HepG2 (cell line): ENCODE measurements at regions not wholly inside any gene's neighbourhood (a gene's known extent, or its start where the extent isn't known, plus 50 kb on each side); places are given as distances from the start of the nearest gene placed in this dataset.
A peak's percentile ranks its signal among the peaks of the same experiment; 100 is the strongest.

ENCODE experiments used
- ATAC-seq: fragments of 200-7000 bp; cut with Tn5 transposase; 3 replicates; pipeline ENCODE4 v1.9.1; 2020; ENCODE audit warnings: mild to moderate bottlenecking, moderate library complexity
- BruUV-seq: library from RNA; stranded (reverse); fragments of 400-500 nt; replicated peaks from 2 replicates; lab custom pipeline; 2021; lab: Mats Ljungman, UMichigan
- CTCF ChIA-PET: fragments of 300-600 bp; formaldehyde crosslinking; extraction: SDS; loops from one replicate; lab custom pipeline; 2021; ENCODE audit warnings: low total read pairs, inconsistent platforms, low intra/inter-chr PET ratio; lab: Yijun Ruan, JAX
- POLR2A ChIA-PET: fragments of 350-600 bp; sonication (Branson Sonifier 250); formaldehyde crosslinking; loops from one replicate; lab custom pipeline; 2020; ENCODE audit warnings: antibody characterized with exemption, inconsistent platforms; lab: Yijun Ruan, JAX
- DNase-seq: peaks from one replicate; pipeline ENCODE4 v3.0.0-alpha.2; 2015; ENCODE audit warnings: low spot score
- FAIRE-seq: peaks from 3 replicates; lab custom pipeline; 2011; peaks lifted over from hg19 to GRCh38; lab: Jason Lieb, UNC
- H2AFZ ChIP-seq: one replicate; pipeline ENCODE4 v1.6.1; 2011; ENCODE audit warnings: low read length, inconsistent platforms
- H3K27ac ChIP-seq: fragments of 300-600 bp; 3 replicates; pipeline ENCODE4 v1.8.0; 2011; ENCODE audit warnings: mixed run types, mild to moderate bottlenecking, mixed read lengths, low read length, inconsistent platforms; ENCODE audit not compliant: insufficient read depth; ENCODE audit errors: extremely low read length
- H3K27me3 ChIP-seq, 2 experiments: fragments of 200-600 bp in 1 of 2; 2 replicates in 1 of 2; 3 replicates in 1 of 2; pipeline versions ENCODE4 v1.6.0 to v1.8.0; 2011; ENCODE audit warnings: low read length in 2 of 2, mild to moderate bottlenecking in 2 of 2, moderate library complexity in 2 of 2, inconsistent platforms in 1 of 2; ENCODE audit not compliant: insufficient read depth in 2 of 2, control insufficient read depth in 1 of 2
- H3K36me3 ChIP-seq, 2 experiments: fragments of 200-600 bp in 1 of 2; replicated peaks in 1 of 2; 2 replicates in 1 of 2; 3 replicates in 1 of 2; pipeline versions ENCODE4 v1.5.1 to v1.8.0; 2011; ENCODE audit warnings: low read length in 2 of 2, inconsistent platforms in 1 of 2; ENCODE audit not compliant: insufficient read depth in 2 of 2, control insufficient read depth in 1 of 2
- H3K4me1 ChIP-seq: 2 replicates; pipeline ENCODE4 v1.5.1; 2012; ENCODE audit warnings: low read length, inconsistent platforms; ENCODE audit not compliant: insufficient read depth
- H3K4me2 ChIP-seq: 2 replicates; pipeline ENCODE4 v1.6.0; 2011; ENCODE audit warnings: low read depth, low read length, inconsistent platforms
- H3K4me3 ChIP-seq, 3 experiments: fragments of 200-600 bp in 1 of 3; sonication (generic), shearing (Covaris generic) in 1 of 3; replicated peaks in 1 of 3; 2 replicates each; pipeline ENCODE4 v1.5.1; 2011 to 2016; ENCODE audit warnings: low read length in 3 of 3, inconsistent platforms in 2 of 3, low read depth in 2 of 3, mild to moderate bottlenecking in 2 of 3, control low read depth in 1 of 3, mixed read lengths in 1 of 3; ENCODE audit not compliant: insufficient read depth in 1 of 3
- H3K79me2 ChIP-seq: one replicate; pipeline ENCODE4 v1.6.1; 2011; ENCODE audit warnings: low read length, inconsistent platforms; ENCODE audit not compliant: insufficient read depth
- H3K9ac ChIP-seq: 2 replicates; pipeline ENCODE4 v1.6.0; 2011; ENCODE audit warnings: mild to moderate bottlenecking, low read depth, low read length, inconsistent platforms; ENCODE audit not compliant: insufficient read depth
- H3K9me3 ChIP-seq: 2 replicates; pipeline ENCODE4 v1.5.1; 2012; ENCODE audit warnings: mild to moderate bottlenecking, low read length
- H4K20me1 ChIP-seq: 2 replicates; pipeline ENCODE4 v1.6.0; 2011; ENCODE audit warnings: inconsistent platforms, mild to moderate bottlenecking, low read length, moderate library complexity; ENCODE audit not compliant: insufficient read depth
- FOXA1 ChIP-seq, 2 experiments: fragments of 450-650 bp in 1 of 2; sonication (generic) in 1 of 2; formaldehyde crosslinking in 1 of 2; IDR thresholded peaks; 2 replicates each; pipeline versions ENCODE4 v1.4.0 to v1.6.1; 2016 to 2020; ENCODE audit warnings: missing genetic modification reagents in 1 of 2
- FOXA3 ChIP-seq: IDR thresholded peaks from 2 replicates; pipeline ENCODE4 v1.6.1; 2016; ENCODE audit warnings: missing genetic modification reagents, missing compliant biosample characterization
- FOXP1 ChIP-seq, 2 experiments: fragments of 450-650 bp in 1 of 2; IDR thresholded peaks; 2 replicates each; pipeline ENCODE4 v1.6.1; 2017 to 2018; ENCODE audit warnings: antibody characterized with exemption in 1 of 2
- GFI1 ChIP-seq: sonication (generic); formaldehyde crosslinking; IDR thresholded peaks from 2 replicates; pipeline ENCODE4 v1.5.0; 2020; ENCODE audit warnings: missing genetic modification reagents, mild to moderate bottlenecking, borderline replicate concordance
- NFKB2 ChIP-seq: sonication (generic); formaldehyde crosslinking; IDR thresholded peaks from 2 replicates; pipeline ENCODE4 v1.4.0; 2020; ENCODE audit warnings: missing genetic modification reagents, borderline replicate concordance
- SRF ChIP-seq: IDR thresholded peaks from 2 replicates; pipeline ENCODE4 v1.6.1; 2011; ENCODE audit warnings: mild to moderate bottlenecking, low read depth, low read length, moderate library complexity
- ZNF30 ChIP-seq: sonication (generic); formaldehyde crosslinking; IDR thresholded peaks from 2 replicates; pipeline ENCODE4 v1.5.0; 2020; ENCODE audit warnings: mild to moderate bottlenecking, missing genetic modification reagents
- WGBS: methylation state at CpG from one replicate; pipeline ENCODE4 v1.1.6; 2017; ENCODE audit warnings: low lambda C conversion rate; 5-methylcytosine and 5-hydroxymethylcytosine counted together
- in situ Hi-C: cut with HindIII; loops from 2 replicates; pipeline ENCODE4 v1.10.0; 2017; ENCODE audit warnings: low pct_unique_long_range_greater_than_20kb; ENCODE audit not compliant: extremely low pct_ligation_motif_present
- intact Hi-C: fragments of 100-400 bp; cut with micrococcal nuclease; formaldehyde crosslinking; loops from one replicate; pipeline ENCODE4 v1.10.0; 2022; ENCODE audit not compliant: unreplicated experiment
- TF ChIP-seq, protein P1 (sequence below): sonication (generic); formaldehyde crosslinking; IDR thresholded peaks from 2 replicates; pipeline ENCODE4 v1.4.0; 2020; ENCODE audit warnings: missing genetic modification reagents
- TF ChIP-seq, protein P2 (sequence below): sonication (generic); formaldehyde crosslinking; IDR thresholded peaks from 2 replicates; pipeline ENCODE4 v1.4.0; 2020; ENCODE audit warnings: low read depth, missing genetic modification reagents

DNA sequence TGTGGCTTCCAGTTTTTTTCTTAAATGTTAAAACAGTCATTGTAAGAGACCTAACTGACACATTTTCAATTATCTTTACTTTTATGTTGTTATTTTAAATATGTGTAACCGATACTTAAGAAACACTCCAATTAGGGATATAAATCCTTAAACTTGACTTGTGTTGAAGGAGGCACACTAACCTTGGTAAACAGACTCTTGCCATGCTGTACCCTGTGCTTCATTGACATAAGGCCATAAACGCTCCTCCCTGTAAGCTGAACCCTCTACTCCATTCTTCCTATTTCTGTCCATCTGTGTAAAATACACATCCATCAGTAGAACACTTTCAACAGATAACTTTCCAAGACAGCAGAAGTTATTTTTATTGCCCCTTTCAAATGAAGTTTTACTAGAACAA is 780.5 kb upstream of the FAM98A start (continued):
- TF ChIP-seq, protein P1, sequence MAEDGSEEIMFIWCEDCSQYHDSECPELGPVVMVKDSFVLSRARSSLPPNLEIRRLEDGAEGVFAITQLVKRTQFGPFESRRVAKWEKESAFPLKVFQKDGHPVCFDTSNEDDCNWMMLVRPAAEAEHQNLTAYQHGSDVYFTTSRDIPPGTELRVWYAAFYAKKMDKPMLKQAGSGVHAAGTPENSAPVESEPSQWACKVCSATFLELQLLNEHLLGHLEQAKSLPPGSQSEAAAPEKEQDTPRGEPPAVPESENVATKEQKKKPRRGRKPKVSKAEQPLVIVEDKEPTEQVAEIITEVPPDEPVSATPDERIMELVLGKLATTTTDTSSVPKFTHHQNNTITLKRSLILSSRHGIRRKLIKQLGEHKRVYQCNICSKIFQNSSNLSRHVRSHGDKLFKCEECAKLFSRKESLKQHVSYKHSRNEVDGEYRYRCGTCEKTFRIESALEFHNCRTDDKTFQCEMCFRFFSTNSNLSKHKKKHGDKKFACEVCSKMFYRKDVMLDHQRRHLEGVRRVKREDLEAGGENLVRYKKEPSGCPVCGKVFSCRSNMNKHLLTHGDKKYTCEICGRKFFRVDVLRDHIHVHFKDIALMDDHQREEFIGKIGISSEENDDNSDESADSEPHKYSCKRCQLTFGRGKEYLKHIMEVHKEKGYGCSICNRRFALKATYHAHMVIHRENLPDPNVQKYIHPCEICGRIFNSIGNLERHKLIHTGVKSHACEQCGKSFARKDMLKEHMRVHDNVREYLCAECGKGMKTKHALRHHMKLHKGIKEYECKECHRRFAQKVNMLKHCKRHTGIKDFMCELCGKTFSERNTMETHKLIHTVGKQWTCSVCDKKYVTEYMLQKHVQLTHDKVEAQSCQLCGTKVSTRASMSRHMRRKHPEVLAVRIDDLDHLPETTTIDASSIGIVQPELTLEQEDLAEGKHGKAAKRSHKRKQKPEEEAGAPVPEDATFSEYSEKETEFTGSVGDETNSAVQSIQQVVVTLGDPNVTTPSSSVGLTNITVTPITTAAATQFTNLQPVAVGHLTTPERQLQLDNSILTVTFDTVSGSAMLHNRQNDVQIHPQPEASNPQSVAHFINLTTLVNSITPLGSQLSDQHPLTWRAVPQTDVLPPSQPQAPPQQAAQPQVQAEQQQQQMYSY (CRISPR knock-in tag): no peak
- no peak for TF ChIP-seq NFKB2 (CRISPR knock-in tag)

DNA sequence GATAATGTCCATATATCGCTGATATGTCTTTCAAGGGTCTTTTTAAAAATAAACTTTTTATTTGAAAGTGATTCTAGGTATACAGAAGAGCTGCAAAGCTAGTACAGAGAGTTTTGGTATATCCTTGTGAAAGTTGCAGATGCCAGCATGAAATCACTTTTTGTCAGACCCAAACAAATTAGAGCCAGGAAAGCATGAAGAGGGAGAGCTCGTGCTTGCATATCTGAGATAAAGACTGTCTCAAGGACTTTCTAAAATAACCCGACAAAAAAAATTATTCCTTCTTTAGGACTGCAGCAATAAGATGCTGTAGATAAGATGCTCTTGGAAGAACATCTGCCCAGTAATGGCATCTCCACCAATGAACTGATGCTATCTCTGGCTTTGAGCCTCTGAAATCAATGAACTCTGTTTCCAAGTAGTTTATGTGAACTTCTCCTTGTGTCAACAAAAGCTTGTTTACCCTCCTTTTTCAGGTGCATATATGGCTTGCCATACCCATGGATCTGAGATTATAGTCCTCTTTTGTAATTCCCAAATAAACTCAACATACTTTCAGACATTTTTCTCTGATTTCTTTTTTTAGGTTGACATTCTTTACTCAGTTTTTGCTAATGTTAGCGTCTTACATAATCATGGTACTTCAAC is 774.6 kb upstream of the FAM98A start:
- in situ Hi-C loops (no loop called here), intact Hi-C loops (no loop called here)
- POLR2A ChIA-PET: no interaction called here
- DNase-seq (peak; percentile 5), FAIRE-seq (peak; percentile 30), ATAC-seq (peak; percentile 60)
- no peaks in the 10 kb centered on the region for H3K4me1 ChIP-seq
- 11% methylated on average over 4 of the region's 4 CpGs for WGBS
- no peak overlapping the region for H3K9ac ChIP-seq
- H2AFZ ChIP-seq: no peak overlapping the region
- H3K27ac ChIP-seq: no peak overlapping the region
- H3K9me3 ChIP-seq: no peaks in the 10 kb centered on the region
- H3K27me3 ChIP-seq: no peaks in the 10 kb centered on the region; a peak in 1 of 5 replicates
- no peaks in the 10 kb centered on the region for H3K79me2 ChIP-seq
- H3K4me3 ChIP-seq: no peak overlapping the region
- no TSS peak for BruUV-seq
- no peaks in the 10 kb centered on the region for H4K20me1 ChIP-seq
- CTCF ChIA-PET: no interaction called here
- no peak for TF ChIP-seq ZNF30 (CRISPR knock-in tag)
- peak; percentile 74; the same call in 1 of the 2 replicates for TF ChIP-seq FOXA1 (IDR thresholded peaks at IDR 0.05)
- TF ChIP-seq FOXA1 (CRISPR knock-in tag; IDR thresholded peaks at IDR 0.05): peak; percentile 36
- TF ChIP-seq FOXA3: peak; percentile 67
- TF ChIP-seq, protein P2, sequence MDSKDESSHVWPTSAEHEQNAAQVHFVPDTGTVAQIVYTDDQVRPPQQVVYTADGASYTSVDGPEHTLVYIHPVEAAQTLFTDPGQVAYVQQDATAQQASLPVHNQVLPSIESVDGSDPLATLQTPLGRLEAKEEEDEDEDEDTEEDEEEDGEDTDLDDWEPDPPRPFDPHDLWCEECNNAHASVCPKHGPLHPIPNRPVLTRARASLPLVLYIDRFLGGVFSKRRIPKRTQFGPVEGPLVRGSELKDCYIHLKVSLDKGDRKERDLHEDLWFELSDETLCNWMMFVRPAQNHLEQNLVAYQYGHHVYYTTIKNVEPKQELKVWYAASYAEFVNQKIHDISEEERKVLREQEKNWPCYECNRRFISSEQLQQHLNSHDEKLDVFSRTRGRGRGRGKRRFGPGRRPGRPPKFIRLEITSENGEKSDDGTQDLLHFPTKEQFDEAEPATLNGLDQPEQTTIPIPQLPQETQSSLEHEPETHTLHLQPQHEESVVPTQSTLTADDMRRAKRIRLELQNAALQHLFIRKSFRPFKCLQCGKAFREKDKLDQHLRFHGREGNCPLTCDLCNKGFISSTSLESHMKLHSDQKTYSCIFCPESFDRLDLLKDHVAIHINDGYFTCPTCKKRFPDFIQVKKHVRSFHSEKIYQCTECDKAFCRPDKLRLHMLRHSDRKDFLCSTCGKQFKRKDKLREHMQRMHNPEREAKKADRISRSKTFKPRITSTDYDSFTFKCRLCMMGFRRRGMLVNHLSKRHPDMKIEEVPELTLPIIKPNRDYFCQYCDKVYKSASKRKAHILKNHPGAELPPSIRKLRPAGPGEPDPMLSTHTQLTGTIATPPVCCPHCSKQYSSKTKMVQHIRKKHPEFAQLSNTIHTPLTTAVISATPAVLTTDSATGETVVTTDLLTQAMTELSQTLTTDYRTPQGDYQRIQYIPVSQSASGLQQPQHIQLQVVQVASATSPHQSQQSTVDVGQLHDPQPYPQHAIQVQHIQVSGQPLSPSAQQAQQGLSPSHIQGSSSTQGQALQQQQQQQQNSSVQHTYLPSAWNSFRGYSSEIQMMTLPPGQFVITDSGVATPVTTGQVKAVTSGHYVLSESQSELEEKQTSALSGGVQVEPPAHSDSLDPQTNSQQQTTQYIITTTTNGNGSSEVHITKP (CRISPR knock-in tag): no peak
- TF ChIP-seq FOXP1 (IDR thresholded peaks at IDR 0.05): no peak
- TF ChIP-seq FOXP1 (CRISPR knock-in tag; IDR thresholded peaks at IDR 0.05): peak; percentile 19; the same call in 1 of the 2 replicates
- TF ChIP-seq SRF: peak; percentile 54; the same call in 1 of the 2 replicates
- 0 out of 2 replicates have a peak, but pooled peaks have one; percentile 34 for TF ChIP-seq GFI1 (CRISPR knock-in tag)
- no peaks in the 10 kb centered on the region for H3K36me3 ChIP-seq
- H3K4me2 ChIP-seq: no peak overlapping the region
